ENCODE measurements at regions not wholly inside any gene's neighbourhood (a gene's known extent, or its start where the extent isn't known, plus 50 kb on each side); places are given as distances from the start of the nearest gene placed in this dataset.
"Not testable (repeated sequence)": the region's sequence is repeated elsewhere in the genome, so short reads cannot be mapped to it uniquely, and the experiment has no call there.

GRCh38 chr13:80497978-80498377 lies 157.1 kb upstream of the SPRY2 start:
- Histone ChIP-seq H3K36me3 (ENCODE audit: control insufficient read depth in 5 of 5, insufficient read depth in 5 of 5, low read length in 5 of 5) (no peaks in the 10 kb centered on the region), H3K4me1 (ENCODE audit: control insufficient read depth in 5 of 5, insufficient read depth in 5 of 5, low read length in 5 of 5) (peaks cover 0 to 10% (median 2%) of the 10 kb centered on the region in 5 donors), H3K27me3 (ENCODE audit: control insufficient read depth in 5 of 5, insufficient read depth in 4 of 5, low read length in 5 of 5) (no peaks in the 10 kb centered on the region), H3K9ac (ENCODE audit: low read length in 5 of 5) (no peak overlapping the region), H3K4me3 (ENCODE audit: low read depth in 1 of 5, low read length in 5 of 5) (no peak overlapping the region), H3K9me3 (ENCODE audit: control insufficient read depth in 5 of 5, low read length in 5 of 5) (no peaks in the 10 kb centered on the region), H3K27ac (ENCODE audit: low read depth, low read length) (no peak overlapping the region)

- Histone ChIP-seq H3K9me3 (ENCODE audit: control insufficient read depth in 5 of 5, low read length in 5 of 5) (no peaks in the 10 kb centered on the region), H3K27me3 (ENCODE audit: control insufficient read depth in 5 of 5, insufficient read depth in 4 of 5, low read length in 5 of 5) (no peaks in the 10 kb centered on the region), H3K4me1 (ENCODE audit: control insufficient read depth in 5 of 5, insufficient read depth in 5 of 5, low read length in 5 of 5) (peaks cover 0 to 10% (median 2%) of the 10 kb centered on the region in 5 donors), H3K9ac (ENCODE audit: low read length in 5 of 5) (no peak overlapping the region), H3K27ac (ENCODE audit: low read depth, low read length) (no peak overlapping the region), H3K36me3 (ENCODE audit: control insufficient read depth in 5 of 5, insufficient read depth in 5 of 5, low read length in 5 of 5) (no peaks in the 10 kb centered on the region), H3K4me3 (ENCODE audit: low read depth in 1 of 5, low read length in 5 of 5) (no peak overlapping the region)
These were observed 156.5 kb upstream of the SPRY2 start for GRCh38 chr13:80497439-80497838.

GRCh38 chr13:80496721-80497397 lies 155.9 kb upstream of the SPRY2 start:
- Histone ChIP-seq H3K27me3 (ENCODE audit: control insufficient read depth in 5 of 5, insufficient read depth in 4 of 5, low read length in 5 of 5) (no peaks in the 10 kb centered on the region), H3K36me3 (ENCODE audit: control insufficient read depth in 5 of 5, insufficient read depth in 5 of 5, low read length in 5 of 5) (no peaks in the 10 kb centered on the region), H3K27ac (ENCODE audit: low read depth, low read length) (no peak overlapping the region), H3K9me3 (ENCODE audit: control insufficient read depth in 5 of 5, low read length in 5 of 5) (no peaks in the 10 kb centered on the region), H3K9ac (ENCODE audit: low read length in 5 of 5) (no peak overlapping the region), H3K4me1 (ENCODE audit: control insufficient read depth in 5 of 5, insufficient read depth in 5 of 5, low read length in 5 of 5) (peaks cover 0 to 10% (median 2%) of the 10 kb centered on the region in 5 donors), H3K4me3 (ENCODE audit: low read depth in 1 of 5, low read length in 5 of 5) (no peak overlapping the region)

GRCh38 chr13:80490491-80490943 lies 149.6 kb upstream of the SPRY2 start:
- not testable (repeated sequence) for H3K36me3 ChIP-seq (ENCODE audit: control insufficient read depth in 5 of 5, insufficient read depth in 5 of 5, low read length in 5 of 5); H3K27me3 ChIP-seq (ENCODE audit: control insufficient read depth in 5 of 5, insufficient read depth in 4 of 5, low read length in 5 of 5)

GRCh38 chr13:80486402-80486801 lies 145.5 kb upstream of the SPRY2 start:
- H3K27ac ChIP-seq (ENCODE audit: low read depth, low read length): no peak overlapping the region
- no peak overlapping the region for H3K4me3 ChIP-seq (ENCODE audit: low read depth in 1 of 5, low read length in 5 of 5)
- H3K27me3 ChIP-seq (ENCODE audit: control insufficient read depth in 5 of 5, insufficient read depth in 4 of 5, low read length in 5 of 5): no peaks in the 10 kb centered on the region
- no peaks in the 10 kb centered on the region for H3K36me3 ChIP-seq (ENCODE audit: control insufficient read depth in 5 of 5, insufficient read depth in 5 of 5, low read length in 5 of 5)
- H3K4me1 ChIP-seq (ENCODE audit: control insufficient read depth in 5 of 5, insufficient read depth in 5 of 5, low read length in 5 of 5): no peaks in the 10 kb centered on the region
- H3K9ac ChIP-seq (ENCODE audit: low read length in 5 of 5): no peak overlapping the region
- H3K9me3 ChIP-seq (ENCODE audit: control insufficient read depth in 5 of 5, low read length in 5 of 5): no peaks in the 10 kb centered on the region

More at GRCh38 chr13:80490491-80490943, 149.6 kb upstream of the SPRY2 start:
- not testable (repeated sequence) for H3K4me3 ChIP-seq (ENCODE audit: low read depth in 1 of 5, low read length in 5 of 5); H3K27ac ChIP-seq (ENCODE audit: low read depth, low read length); H3K4me1 ChIP-seq (ENCODE audit: control insufficient read depth in 5 of 5, insufficient read depth in 5 of 5, low read length in 5 of 5); H3K9ac ChIP-seq (ENCODE audit: low read length in 5 of 5); H3K9me3 ChIP-seq (ENCODE audit: control insufficient read depth in 5 of 5, low read length in 5 of 5)

DNA sequence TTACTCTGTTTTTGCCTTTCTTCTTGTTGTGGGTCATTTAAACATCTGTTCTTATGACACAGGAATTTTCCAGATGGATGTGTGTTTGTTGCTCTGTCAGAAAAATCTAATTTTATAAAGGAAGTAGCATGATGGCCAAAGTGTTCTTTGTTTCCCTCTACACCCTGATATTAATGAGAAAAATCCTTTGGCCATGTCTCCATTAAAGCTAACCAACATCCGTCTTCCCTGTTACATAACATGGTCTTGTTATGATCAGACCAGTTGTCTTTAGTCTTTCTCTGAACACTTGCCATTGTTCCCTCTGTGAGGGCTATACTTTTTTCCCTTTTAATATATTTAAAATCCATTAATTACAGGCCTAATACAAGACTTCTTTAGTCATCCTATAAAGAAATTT lies 142.2 kb upstream of the SPRY2 start:
- Histone ChIP-seq H3K4me3 (ENCODE audit: low read depth in 1 of 5, low read length in 5 of 5) (no peak overlapping the region), H3K9ac (ENCODE audit: low read length in 5 of 5) (no peak overlapping the region), H3K27ac (ENCODE audit: low read depth, low read length) (no peak overlapping the region), H3K9me3 (ENCODE audit: control insufficient read depth in 5 of 5, low read length in 5 of 5) (no peaks in the 10 kb centered on the region), H3K36me3 (ENCODE audit: control insufficient read depth in 5 of 5, insufficient read depth in 5 of 5, low read length in 5 of 5) (no peaks in the 10 kb centered on the region), H3K27me3 (ENCODE audit: control insufficient read depth in 5 of 5, insufficient read depth in 4 of 5, low read length in 5 of 5) (no peaks in the 10 kb centered on the region), H3K4me1 (ENCODE audit: control insufficient read depth in 5 of 5, insufficient read depth in 5 of 5, low read length in 5 of 5) (no peaks in the 10 kb centered on the region)

- Histone ChIP-seq H3K27ac (ENCODE audit: low read depth, low read length) (no peak overlapping the region), H3K9me3 (ENCODE audit: control insufficient read depth in 5 of 5, low read length in 5 of 5) (no peaks in the 10 kb centered on the region), H3K27me3 (ENCODE audit: control insufficient read depth in 5 of 5, insufficient read depth in 4 of 5, low read length in 5 of 5) (no peaks in the 10 kb centered on the region), H3K4me1 (ENCODE audit: control insufficient read depth in 5 of 5, insufficient read depth in 5 of 5, low read length in 5 of 5) (no peaks in the 10 kb centered on the region), H3K36me3 (ENCODE audit: control insufficient read depth in 5 of 5, insufficient read depth in 5 of 5, low read length in 5 of 5) (no peaks in the 10 kb centered on the region), H3K9ac (ENCODE audit: low read length in 5 of 5) (no peak overlapping the region), H3K4me3 (ENCODE audit: low read depth in 1 of 5, low read length in 5 of 5) (no peak overlapping the region)
These were observed 140.7 kb upstream of the SPRY2 start for GRCh38 chr13:80481588-80481987.

DNA sequence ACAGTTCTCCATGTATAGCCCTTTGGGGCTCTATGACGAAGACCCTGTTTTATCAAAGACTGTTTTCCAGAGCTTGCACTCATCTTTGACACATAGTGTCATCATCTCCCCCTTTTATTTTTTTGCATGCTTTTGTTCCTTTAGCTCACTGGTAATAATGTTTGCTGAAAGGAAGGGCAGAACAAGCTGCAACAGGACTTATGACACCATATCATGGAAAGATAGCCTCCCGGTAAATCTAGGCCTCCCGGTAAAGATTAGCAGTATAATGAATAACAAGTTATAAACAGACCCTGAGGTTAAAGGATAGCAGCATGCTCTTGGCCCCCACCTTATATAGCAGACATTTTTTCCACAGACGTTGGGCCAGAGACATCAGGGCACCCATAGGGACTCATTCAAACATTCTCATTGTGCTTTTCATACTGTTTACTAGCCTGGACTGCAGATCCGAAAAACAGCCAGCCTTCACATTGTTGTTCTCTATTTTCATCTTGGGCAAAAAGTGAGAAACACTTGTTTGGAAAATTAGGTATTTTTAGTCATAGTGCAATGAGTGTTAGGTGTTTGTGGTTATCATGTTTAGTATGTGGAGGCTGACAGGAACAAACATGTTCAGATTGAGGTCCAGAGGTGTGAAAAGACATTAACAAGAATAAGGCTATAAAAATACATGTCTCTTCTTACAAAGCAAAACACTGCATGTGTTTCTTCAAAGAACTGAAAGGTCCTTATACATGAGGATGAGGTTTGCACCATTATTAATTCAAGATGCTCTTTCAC lies 136.9 kb upstream of the SPRY2 start:
- no peaks in the 10 kb centered on the region for H3K9me3 ChIP-seq (ENCODE audit: control insufficient read depth in 5 of 5, low read length in 5 of 5)
- no peak overlapping the region for H3K27ac ChIP-seq (ENCODE audit: low read depth, low read length)

GRCh38 chr13:80476953-80477352 lies 136.0 kb upstream of the SPRY2 start:
- Histone ChIP-seq H3K9ac (ENCODE audit: low read length in 5 of 5) (no peak overlapping the region), H3K27ac (ENCODE audit: low read depth, low read length) (no peak overlapping the region), H3K36me3 (ENCODE audit: control insufficient read depth in 5 of 5, insufficient read depth in 5 of 5, low read length in 5 of 5) (no peaks in the 10 kb centered on the region), H3K9me3 (ENCODE audit: control insufficient read depth in 5 of 5, low read length in 5 of 5) (no peaks in the 10 kb centered on the region), H3K4me1 (ENCODE audit: control insufficient read depth in 5 of 5, insufficient read depth in 5 of 5, low read length in 5 of 5) (no peaks in the 10 kb centered on the region), H3K27me3 (ENCODE audit: control insufficient read depth in 5 of 5, insufficient read depth in 4 of 5, low read length in 5 of 5) (no peaks in the 10 kb centered on the region), H3K4me3 (ENCODE audit: low read depth in 1 of 5, low read length in 5 of 5) (no peak overlapping the region)

More for the DNA sequence above, 136.9 kb upstream of the SPRY2 start:
- Histone ChIP-seq H3K9ac (ENCODE audit: low read length in 5 of 5) (no peak overlapping the region), H3K36me3 (ENCODE audit: control insufficient read depth in 5 of 5, insufficient read depth in 5 of 5, low read length in 5 of 5) (no peaks in the 10 kb centered on the region), H3K4me3 (ENCODE audit: low read depth in 1 of 5, low read length in 5 of 5) (no peak overlapping the region), H3K27me3 (ENCODE audit: control insufficient read depth in 5 of 5, insufficient read depth in 4 of 5, low read length in 5 of 5) (no peaks in the 10 kb centered on the region), H3K4me1 (ENCODE audit: control insufficient read depth in 5 of 5, insufficient read depth in 5 of 5, low read length in 5 of 5) (no peaks in the 10 kb centered on the region)

DNA sequence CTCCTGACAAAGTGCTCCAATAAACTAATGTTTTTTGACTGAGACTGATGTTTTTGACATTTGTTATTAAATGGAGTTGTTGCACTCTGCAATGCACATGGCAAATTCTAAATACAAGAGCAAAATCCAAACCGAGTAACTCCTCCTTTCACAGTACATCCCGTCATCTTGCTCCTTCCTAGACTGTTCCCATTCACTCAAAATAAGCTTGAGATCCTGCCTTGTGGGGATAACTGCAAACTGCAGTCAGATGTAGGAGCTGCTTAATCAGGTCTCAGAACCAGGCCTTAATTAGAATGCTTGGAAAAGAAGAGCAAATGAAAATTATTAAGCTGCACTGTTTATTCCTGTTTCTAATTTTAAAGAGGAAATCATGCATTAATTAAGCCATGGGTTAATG lies 134.8 kb upstream of the SPRY2 start:
- H3K4me1 ChIP-seq (ENCODE audit: control insufficient read depth in 5 of 5, insufficient read depth in 5 of 5, low read length in 5 of 5): peaks cover 0 to 6% (median 1%) of the 10 kb centered on the region in 5 donors
- no peak overlapping the region for H3K27ac ChIP-seq (ENCODE audit: low read depth, low read length)
- H3K4me3 ChIP-seq (ENCODE audit: low read depth in 1 of 5, low read length in 5 of 5): no peak overlapping the region
- H3K27me3 ChIP-seq (ENCODE audit: control insufficient read depth in 5 of 5, insufficient read depth in 4 of 5, low read length in 5 of 5): no peaks in the 10 kb centered on the region
- no peaks in the 10 kb centered on the region for H3K36me3 ChIP-seq (ENCODE audit: control insufficient read depth in 5 of 5, insufficient read depth in 5 of 5, low read length in 5 of 5)
- H3K9ac ChIP-seq (ENCODE audit: low read length in 5 of 5): no peak overlapping the region
- H3K9me3 ChIP-seq (ENCODE audit: control insufficient read depth in 5 of 5, low read length in 5 of 5): no peaks in the 10 kb centered on the region
